Fibroblast of mammary gland (primary cell): ENCODE measurements at regions not wholly inside any gene's neighbourhood (a gene's known extent, or its start where the extent isn't known, plus 50 kb on each side); places are given as distances from the start of the nearest gene placed in this dataset.
A peak's percentile ranks its signal among the peaks of the same experiment; 100 is the strongest.
"Not testable (repeated sequence)": the region's sequence is repeated elsewhere in the genome, so short reads cannot be mapped to it uniquely, and the experiment has no call there.

Experiments used
- DNase-seq: peaks from one replicate; pipeline ENCODE4 v3.0.0-alpha.2; 2010; ENCODE audit warnings: low read depth
- H3K4me3 ChIP-seq: 2 replicates; pipeline ENCODE4 v1.5.1; 2011; ENCODE audit warnings: low read depth, mild to moderate bottlenecking, low read length, moderate library complexity; ENCODE audit not compliant: control insufficient read depth
- TF ChIP-seq, protein P1 (sequence below): conservative IDR thresholded peaks from 2 replicates; pipeline ENCODE4 v1.5.1; 2011; ENCODE audit warnings: low read depth, low read length, inconsistent platforms; ENCODE audit not compliant: control insufficient read depth, insufficient read depth

DNA sequence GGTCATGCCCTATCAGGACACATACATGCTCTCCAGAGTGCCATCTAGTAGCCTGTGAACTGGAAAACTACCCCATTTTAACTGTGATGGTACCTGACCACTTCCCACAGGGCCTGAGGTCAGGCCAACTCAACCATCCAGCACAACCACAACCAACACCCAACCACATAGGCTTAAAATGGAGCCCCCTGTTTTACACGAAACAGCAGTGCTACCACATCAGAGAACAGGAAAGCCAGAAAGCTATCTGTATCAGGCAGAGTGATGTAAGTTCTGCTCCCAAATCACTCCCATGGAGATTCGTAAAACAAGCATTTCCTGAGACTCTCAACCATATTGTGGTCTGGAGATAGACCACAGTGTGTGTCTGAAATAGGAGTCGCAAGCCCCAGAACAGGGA, 1017.3 kb upstream of the EPHA6 start:
- no peak for DNase-seq
- TF ChIP-seq, protein P1, sequence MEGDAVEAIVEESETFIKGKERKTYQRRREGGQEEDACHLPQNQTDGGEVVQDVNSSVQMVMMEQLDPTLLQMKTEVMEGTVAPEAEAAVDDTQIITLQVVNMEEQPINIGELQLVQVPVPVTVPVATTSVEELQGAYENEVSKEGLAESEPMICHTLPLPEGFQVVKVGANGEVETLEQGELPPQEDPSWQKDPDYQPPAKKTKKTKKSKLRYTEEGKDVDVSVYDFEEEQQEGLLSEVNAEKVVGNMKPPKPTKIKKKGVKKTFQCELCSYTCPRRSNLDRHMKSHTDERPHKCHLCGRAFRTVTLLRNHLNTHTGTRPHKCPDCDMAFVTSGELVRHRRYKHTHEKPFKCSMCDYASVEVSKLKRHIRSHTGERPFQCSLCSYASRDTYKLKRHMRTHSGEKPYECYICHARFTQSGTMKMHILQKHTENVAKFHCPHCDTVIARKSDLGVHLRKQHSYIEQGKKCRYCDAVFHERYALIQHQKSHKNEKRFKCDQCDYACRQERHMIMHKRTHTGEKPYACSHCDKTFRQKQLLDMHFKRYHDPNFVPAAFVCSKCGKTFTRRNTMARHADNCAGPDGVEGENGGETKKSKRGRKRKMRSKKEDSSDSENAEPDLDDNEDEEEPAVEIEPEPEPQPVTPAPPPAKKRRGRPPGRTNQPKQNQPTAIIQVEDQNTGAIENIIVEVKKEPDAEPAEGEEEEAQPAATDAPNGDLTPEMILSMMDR, result no peak
- no peak overlapping the region for H3K4me3 ChIP-seq

- no peak for DNase-seq
- H3K4me3 ChIP-seq, result no peak overlapping the region
- TF ChIP-seq, protein P1, result no peak
These were observed 1015.8 kb upstream of the EPHA6 start for GRCh38 chr3:95798628-95799027.

GRCh38 chr3:95810462-95810861, 1003.9 kb upstream of the EPHA6 start:
- DNase-seq, result no peak
- TF ChIP-seq, protein P1, result no peak
- no peak overlapping the region for H3K4me3 ChIP-seq

- peak; percentile 22 for DNase-seq
- TF ChIP-seq, protein P1, result no peak
- H3K4me3 ChIP-seq, result no peak overlapping the region
These were observed 1001.1 kb upstream of the EPHA6 start for GRCh38 chr3:95813244-95813643.

DNA sequence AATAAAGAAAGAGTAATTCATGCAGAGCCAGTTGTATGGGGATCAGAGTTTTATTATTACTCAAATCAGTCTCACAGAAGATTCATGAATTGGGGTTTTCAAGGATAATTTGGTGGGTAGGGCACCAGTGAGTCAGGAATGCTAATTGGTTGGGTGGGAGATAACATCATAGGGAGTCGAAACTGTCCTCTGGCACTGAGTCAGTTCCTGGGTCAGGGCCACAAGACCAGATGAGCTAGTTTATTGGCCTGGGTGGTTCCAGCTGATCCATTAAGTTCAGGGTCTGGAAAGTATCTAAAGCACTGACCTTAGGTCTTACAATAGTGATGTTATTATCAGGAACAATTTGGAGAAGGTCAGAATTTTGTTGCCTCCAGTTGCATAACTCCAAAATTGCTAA, 998.6 kb upstream of the EPHA6 start:
- TF ChIP-seq, protein P1, result no peak
- H3K4me3 ChIP-seq, result no peak overlapping the region
- DNase-seq, result peak; percentile 44

DNA sequence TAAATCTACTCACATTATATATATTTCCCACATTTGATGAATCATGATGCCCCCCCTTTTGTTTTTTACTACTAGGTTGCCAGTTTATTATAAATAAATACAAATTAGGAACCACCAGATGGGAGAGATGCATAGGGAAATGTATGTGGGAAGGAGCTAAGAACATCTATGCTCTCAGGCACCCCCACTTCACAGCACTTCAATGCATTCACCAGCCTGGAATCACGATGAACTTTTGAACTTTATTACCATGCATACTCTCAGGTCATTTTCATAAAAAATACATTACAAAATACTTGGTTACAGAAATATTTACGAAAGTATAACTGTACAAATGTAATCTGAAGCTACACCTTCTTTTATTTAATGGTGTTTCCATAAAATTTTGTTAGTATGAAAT, 988.0 kb upstream of the EPHA6 start:
- no peak for DNase-seq
- no peak overlapping the region for H3K4me3 ChIP-seq
- TF ChIP-seq, protein P1, result no peak

GRCh38 chr3:95832146-95832545, 982.2 kb upstream of the EPHA6 start:
- TF ChIP-seq, protein P1, result no peak
- no peak overlapping the region for H3K4me3 ChIP-seq
- no peak for DNase-seq

DNA sequence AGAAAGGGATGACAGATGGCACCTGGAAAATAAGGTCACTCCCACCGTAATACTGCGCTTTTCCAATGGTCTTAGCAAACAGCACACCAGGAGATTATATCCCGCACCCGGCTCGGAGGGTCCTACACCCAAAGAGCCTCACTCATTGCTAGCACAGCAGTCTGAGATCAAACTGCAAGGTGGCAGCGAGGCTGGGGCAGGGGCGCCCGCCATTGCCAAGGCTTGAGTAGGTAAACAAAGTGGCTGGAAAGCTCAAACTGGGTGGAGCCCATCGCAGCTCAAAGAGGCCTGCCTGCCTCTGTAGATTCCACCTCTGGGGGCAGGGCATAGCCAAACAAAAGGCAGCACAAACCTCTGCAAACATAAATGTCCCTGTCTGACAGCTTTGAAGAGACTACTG, 953.8 kb upstream of the EPHA6 start:
- not testable (repeated sequence) for DNase-seq, H3K4me3 ChIP-seq
